ENCODE measurements at regions not wholly inside any gene's neighbourhood (a gene's known extent, or its start where the extent isn't known, plus 50 kb on each side); places are given as distances from the start of the nearest gene placed in this dataset.

- Histone ChIP-seq H3K36me3 (no peaks in the 10 kb centered on the region), H3K4me3 (ENCODE audit: low read depth in 1 of 2, low read length in 1 of 2) (no peak overlapping the region), H3K4me1 (ENCODE audit: control insufficient read depth in 1 of 2, insufficient read depth in 1 of 2, low read depth in 1 of 2, low read length in 1 of 2) (no peaks in the 10 kb centered on the region), H3K27ac (no peak overlapping the region), H3K9me3 (no peaks in the 10 kb centered on the region), H3K27me3 (peaks cover 56% of the 10 kb centered on the region)
- TF ChIP-seq, protein P1, sequence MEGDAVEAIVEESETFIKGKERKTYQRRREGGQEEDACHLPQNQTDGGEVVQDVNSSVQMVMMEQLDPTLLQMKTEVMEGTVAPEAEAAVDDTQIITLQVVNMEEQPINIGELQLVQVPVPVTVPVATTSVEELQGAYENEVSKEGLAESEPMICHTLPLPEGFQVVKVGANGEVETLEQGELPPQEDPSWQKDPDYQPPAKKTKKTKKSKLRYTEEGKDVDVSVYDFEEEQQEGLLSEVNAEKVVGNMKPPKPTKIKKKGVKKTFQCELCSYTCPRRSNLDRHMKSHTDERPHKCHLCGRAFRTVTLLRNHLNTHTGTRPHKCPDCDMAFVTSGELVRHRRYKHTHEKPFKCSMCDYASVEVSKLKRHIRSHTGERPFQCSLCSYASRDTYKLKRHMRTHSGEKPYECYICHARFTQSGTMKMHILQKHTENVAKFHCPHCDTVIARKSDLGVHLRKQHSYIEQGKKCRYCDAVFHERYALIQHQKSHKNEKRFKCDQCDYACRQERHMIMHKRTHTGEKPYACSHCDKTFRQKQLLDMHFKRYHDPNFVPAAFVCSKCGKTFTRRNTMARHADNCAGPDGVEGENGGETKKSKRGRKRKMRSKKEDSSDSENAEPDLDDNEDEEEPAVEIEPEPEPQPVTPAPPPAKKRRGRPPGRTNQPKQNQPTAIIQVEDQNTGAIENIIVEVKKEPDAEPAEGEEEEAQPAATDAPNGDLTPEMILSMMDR (IDR thresholded peaks at IDR 0.05): no peak
Observed at GRCh38 chr20:46808565-46808964, 86.1 kb upstream of the EYA2 start.

- H3K27ac ChIP-seq: no peak overlapping the region
- no peaks in the 10 kb centered on the region for H3K9me3 ChIP-seq
- H3K4me3 ChIP-seq (ENCODE audit: low read depth in 1 of 2, low read length in 1 of 2): no peak overlapping the region
- H3K36me3 ChIP-seq: no peaks in the 10 kb centered on the region
- H3K27me3 ChIP-seq: peaks cover 53% of the 10 kb centered on the region
- TF ChIP-seq, protein P1 (IDR thresholded peaks at IDR 0.05): no peak
- H3K4me1 ChIP-seq (ENCODE audit: control insufficient read depth in 1 of 2, insufficient read depth in 1 of 2, low read depth in 1 of 2, low read length in 1 of 2): no peaks in the 10 kb centered on the region
Observed at GRCh38 chr20:46809706-46810360, 84.8 kb upstream of the EYA2 start.

DNA sequence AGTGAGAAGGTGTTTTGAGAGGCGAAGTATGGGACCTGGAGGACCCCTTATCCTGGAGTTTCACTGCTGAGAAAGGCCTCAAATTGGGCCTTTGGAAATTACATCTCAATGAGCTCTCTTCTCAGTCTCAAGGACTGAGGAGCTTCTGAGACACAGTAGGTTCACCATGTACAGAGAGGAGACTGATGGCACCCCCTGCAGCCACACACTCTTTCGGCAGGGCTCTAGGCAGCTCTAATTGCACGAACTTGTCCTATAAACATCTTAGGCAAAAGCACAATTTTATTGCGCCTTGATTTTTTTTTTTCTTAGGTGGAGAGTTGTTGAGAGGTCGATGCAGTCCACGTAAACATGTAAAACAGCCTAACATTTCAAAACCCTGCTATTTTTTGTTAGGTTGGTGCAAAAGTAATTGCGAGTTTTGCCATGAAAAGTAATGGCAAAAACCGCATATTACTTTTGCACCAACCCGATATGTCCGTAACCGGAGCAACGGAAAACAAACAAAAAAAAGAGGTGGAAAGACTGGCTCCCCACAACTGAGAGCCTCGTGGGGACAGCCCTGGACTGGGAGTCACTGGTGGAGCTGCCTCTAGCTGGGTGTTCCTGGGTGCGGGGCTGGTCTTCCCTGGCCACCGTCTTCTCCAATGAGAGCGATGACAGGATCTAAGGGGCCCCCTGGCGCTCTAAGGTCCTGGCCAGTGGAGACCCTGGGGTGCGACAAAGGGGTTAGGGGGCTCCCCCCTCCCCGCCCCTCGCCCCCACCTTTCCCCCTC, 84.0 kb upstream of the EYA2 start:
- Histone ChIP-seq H3K4me1 (ENCODE audit: control insufficient read depth in 1 of 2, insufficient read depth in 1 of 2, low read depth in 1 of 2, low read length in 1 of 2) (no peaks in the 10 kb centered on the region), H3K9me3 (no peaks in the 10 kb centered on the region), H3K27ac (no peak overlapping the region), H3K27me3 (peaks cover 58% of the 10 kb centered on the region), H3K4me3 (ENCODE audit: low read depth in 1 of 2, low read length in 1 of 2) (no peak overlapping the region), H3K36me3 (no peaks in the 10 kb centered on the region)
- TF ChIP-seq, protein P1 (IDR thresholded peaks at IDR 0.05): no peak

DNA sequence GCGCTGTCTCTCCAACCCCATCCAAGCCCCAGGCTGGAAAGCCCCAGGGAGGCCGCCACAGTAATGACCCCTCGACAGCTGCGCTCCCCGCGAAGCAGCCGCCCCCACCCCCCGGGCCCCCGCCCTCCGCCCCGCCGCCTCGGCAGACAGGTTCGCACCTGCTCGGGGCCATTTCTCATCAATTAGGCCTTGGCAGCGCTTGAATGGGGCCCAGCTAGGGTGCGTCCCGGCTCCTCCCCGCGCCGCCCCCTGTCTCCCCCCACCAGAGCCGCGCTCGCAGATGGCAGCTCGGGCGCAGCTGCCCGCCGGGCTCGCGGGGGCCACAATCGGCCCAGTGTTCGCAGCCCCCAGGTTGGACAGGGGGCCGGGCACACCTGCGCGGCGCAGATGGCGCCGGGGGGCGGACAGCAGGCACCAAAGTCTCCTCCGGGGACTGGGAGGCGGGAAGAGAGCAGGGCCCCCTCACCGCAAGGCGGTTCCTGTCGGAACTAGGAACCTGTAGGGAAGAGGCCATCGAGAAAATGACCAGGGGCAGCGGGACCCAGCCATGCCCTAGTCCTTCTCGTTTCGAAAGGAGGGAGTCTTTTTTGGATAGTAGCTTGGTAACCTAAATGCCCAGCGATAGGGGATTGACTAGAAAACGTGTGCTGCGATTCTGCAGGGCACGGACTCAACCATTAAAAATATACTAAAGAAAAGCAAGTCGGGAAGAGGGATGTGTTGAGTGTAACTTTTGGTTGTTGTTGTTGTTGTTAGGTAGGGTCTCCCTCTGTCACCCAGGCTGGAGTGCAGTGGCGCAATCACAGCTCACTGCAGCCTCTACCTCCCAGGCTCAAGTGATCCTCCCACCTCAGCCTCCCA, 83.2 kb upstream of the EYA2 start:
- H3K4me1 ChIP-seq (ENCODE audit: control insufficient read depth in 1 of 2, insufficient read depth in 1 of 2, low read depth in 1 of 2, low read length in 1 of 2): no peaks in the 10 kb centered on the region
- no peak overlapping the region for H3K4me3 ChIP-seq (ENCODE audit: low read depth in 1 of 2, low read length in 1 of 2)
- H3K36me3 ChIP-seq: no peaks in the 10 kb centered on the region
- no peaks in the 10 kb centered on the region for H3K9me3 ChIP-seq
- TF ChIP-seq, protein P1 (IDR thresholded peaks at IDR 0.05): no peak
- H3K27me3 ChIP-seq: peaks cover 66% of the 10 kb centered on the region
- no peak overlapping the region for H3K27ac ChIP-seq

- Histone ChIP-seq H3K36me3 (no peaks in the 10 kb centered on the region), H3K27ac (no peak overlapping the region), H3K27me3 (peaks cover 78% of the 10 kb centered on the region), H3K9me3 (no peaks in the 10 kb centered on the region), H3K4me1 (ENCODE audit: control insufficient read depth in 1 of 2, insufficient read depth in 1 of 2, low read depth in 1 of 2, low read length in 1 of 2) (no peaks in the 10 kb centered on the region), H3K4me3 (ENCODE audit: low read depth in 1 of 2, low read length in 1 of 2) (no peak overlapping the region)
- TF ChIP-seq, protein P1 (IDR thresholded peaks at IDR 0.05): no peak
Observed at GRCh38 chr20:46814366-46815232, 80.0 kb upstream of the EYA2 start.

All from neutrophil (primary cell).